IPS-NIHi7 (cell line): ENCODE measurements at regions not wholly inside any gene's neighbourhood (a gene's known extent, or its start where the extent isn't known, plus 50 kb on each side); places are given as distances from the start of the nearest gene placed in this dataset.
A peak's percentile ranks its signal among the peaks of the same experiment; 100 is the strongest.

Source experiments
- DNase-seq: peaks from one replicate; pipeline ENCODE4 v3.0.0; 2012; ENCODE audit warnings: mixed read lengths; ENCODE audit errors: extremely low spot score

GRCh38 chr2:191559569-191559968, 118.4 kb upstream of the NABP1 start:
- DNase-seq = no peak

- no peak for DNase-seq
Measured at GRCh38 chr2:191560411-191560980, 117.4 kb upstream of the NABP1 start.

GRCh38 chr2:191565120-191565519, 112.8 kb upstream of the NABP1 start:
- no peak for DNase-seq

DNA sequence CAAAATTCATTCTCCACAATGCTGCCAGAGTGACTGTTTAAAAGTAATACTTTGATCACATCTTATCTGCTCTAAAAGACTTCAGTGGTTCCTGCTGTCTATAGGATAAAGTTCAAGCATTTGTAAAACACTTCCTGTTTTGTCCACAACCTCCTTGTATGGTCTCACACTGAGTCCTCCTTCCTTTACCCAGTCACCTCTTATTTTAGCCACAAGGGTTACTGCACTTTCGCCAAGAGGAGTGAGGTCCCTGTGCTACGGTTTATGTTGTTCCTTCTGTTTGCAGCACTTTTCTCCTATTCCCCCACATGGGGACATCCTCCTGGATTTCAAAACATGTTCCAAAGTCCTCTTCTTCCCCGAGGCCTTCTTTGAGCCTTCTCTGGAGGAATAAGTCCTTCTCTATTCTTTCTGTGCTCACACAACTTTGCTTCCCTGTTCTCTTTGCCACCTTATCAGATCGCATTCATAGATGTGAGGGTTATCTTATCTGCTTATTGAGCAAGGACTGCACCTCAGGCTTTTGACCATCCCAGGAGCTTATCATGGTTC, 112.2 kb upstream of the NABP1 start:
- DNase-seq = no peak

DNA sequence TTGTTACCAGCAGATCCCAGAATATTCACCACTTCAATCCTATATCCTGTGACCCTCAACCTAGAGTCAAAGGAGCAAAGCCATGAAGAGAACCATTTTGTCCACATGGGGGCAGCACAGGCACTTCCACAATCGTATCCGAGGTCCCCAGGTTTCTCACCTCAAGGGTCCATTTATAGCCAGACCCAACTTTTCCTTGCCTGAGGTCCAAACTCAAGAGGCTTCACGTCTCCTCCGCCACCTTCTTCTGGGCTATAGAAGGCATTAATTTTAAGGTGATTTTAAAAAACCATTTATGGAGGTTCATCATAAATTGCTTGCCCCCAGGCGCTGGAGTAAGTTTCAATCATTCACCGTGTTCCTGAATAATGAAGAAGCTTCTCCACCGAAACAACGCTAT, 111.6 kb upstream of the NABP1 start:
- DNase-seq = peak; percentile 79

DNA sequence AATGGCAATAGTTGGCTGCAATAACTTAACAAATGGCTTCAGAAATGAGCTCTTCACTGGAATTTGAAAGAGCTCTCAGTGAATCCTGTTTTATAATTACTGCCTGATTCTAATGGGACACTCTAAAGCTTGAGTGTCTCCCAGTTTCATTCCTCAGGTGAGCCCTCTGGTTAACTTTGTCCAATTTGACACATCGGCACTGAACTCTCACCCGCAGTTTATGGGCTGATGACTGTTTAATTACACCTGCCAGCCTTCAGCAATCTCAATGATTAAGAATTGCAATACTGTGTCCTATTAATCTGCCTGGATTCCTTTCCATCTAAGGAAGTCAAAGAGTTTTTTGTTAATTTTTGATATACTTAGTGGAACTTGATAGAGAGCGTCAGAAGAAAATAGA, 110.7 kb upstream of the NABP1 start:
- DNase-seq = no peak

DNA sequence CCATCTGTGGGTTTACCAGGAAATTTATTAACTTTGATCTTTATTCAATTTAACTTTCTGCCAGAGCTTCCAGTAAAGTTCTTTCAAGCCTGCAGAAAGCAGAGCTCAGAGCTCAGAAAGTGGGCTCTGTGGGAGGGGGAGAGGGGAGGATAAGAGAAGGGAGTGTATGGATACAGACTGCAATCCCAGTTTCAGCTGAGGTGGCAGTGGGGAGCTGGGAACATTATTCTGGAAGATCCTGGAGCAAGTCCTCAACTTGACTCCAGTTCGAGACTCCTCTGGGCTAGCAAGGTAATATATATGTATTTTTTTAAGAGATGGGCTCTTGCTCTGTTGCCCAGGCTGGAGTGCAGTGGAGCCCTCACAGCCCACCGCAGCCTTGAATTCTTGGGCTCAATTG, 108.9 kb upstream of the NABP1 start:
- peak; percentile 26 for DNase-seq

GRCh38 chr2:191571163-191571769, 106.7 kb upstream of the NABP1 start:
- DNase-seq = peak; percentile 26

DNA sequence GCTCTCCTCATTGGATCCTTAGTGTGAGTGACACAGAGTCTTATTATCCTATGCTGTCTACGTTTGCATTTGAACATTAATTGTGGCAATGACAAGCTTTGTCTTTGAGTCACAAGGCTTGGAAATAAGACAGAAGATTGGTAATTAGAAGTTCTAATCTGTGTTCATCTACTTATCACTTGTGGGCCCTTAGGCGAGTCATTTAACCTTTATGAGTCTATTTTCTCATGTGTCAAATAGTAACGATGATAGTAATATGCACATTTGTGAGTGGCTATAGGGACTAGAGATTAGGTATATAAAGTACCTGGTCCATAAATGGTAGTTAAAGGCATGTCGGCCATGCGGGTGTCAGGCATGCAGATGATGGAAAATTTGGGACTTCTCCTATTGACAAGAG, 105.6 kb upstream of the NABP1 start:
- no peak for DNase-seq

DNA sequence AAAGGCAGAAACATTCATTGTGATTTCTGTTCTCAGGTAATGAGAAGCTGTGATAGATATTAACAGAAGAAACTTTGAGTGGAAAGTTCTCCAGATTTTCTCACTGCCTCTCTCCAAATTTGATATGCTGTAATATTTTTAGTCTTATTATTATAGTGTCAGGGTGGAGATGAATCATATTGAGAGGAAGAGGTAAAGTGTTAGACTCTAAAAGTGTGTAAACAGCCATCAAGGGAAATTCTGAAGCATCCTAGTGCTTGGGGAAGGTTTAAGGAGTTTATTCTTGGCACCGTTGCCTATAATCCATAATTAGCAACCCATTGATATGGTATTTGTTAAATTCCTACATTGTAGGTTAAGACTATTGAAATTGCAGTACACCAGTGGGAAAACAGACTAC, 104.7 kb upstream of the NABP1 start:
- DNase-seq = no peak

GRCh38 chr2:191574232-191574631, 103.7 kb upstream of the NABP1 start:
- DNase-seq = no peak

DNA sequence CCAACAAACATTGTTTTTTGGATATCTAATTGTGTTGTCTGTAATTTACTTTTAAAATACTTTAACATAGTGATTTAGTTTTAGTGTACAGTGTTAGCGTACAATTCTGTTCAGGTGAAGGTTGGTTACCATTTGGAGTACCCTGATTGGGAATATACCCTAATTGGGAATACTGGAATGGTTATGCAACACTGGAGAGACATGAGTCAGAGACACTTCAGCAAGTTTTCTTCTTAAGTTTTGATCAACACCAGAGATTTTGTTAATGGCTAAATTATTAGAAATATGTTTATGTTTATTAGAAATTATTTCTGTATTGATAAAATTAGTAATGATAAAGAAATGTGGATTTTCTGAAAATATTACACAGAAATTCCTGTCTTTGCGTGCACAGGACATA, 100.3 kb upstream of the NABP1 start:
- no peak for DNase-seq

GRCh38 chr2:191578031-191578430, 99.9 kb upstream of the NABP1 start:
- no peak for DNase-seq

DNA sequence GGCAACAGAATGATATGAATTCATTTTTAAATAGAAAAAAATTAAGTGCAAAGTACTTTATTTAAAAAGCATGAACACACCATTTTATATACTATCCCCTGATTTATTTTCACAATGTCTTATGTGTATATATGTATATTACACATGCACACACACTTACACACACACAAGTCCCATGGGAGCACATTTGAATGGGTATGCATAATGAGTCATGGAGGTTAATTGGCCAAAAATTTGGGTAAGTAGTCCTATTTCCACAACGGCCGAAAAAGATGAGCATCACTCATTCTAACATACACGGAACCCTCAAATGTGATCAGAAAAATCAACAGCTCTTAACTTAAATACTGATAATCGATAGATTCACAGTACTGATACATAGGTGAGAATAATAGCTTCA, 97.4 kb upstream of the NABP1 start:
- no peak for DNase-seq

DNA sequence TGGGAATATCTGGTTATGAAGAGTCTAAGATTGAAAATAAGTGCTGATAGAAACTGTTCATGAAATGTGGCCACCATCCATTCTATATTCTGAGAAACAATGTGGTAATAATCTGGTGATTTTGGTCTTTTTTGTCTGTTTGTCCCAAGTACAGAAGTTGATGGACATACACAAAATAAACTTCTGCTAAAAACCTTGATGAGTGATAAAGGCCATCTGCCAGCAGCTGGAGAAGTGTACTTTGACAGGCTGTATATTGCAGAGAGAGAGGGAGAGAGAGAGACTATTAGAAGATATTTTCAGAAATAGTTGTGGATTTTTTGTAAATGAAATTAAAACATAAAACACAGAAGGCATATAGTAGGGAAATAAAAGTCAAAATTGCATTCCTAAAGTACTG, 96.9 kb upstream of the NABP1 start:
- DNase-seq = no peak

DNA sequence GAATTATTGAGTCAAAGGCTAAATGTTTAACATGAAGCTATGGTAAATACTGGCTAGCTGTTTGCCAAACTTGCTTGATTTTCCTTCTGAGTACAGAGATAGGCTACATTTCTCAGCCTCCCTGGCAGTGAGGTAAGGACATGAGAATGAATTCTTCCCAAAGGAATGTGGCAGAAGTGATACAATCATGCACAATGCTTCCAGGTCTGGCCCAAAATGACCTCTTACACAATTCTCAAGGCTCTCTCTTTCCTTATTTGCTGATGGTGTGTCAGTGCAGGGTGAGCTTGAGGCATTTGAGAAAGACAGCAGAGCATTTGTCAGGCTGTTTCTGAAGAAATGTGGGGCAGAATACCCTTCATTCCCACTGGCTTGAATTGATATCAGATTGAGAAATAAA, 95.6 kb upstream of the NABP1 start:
- DNase-seq = no peak

DNA sequence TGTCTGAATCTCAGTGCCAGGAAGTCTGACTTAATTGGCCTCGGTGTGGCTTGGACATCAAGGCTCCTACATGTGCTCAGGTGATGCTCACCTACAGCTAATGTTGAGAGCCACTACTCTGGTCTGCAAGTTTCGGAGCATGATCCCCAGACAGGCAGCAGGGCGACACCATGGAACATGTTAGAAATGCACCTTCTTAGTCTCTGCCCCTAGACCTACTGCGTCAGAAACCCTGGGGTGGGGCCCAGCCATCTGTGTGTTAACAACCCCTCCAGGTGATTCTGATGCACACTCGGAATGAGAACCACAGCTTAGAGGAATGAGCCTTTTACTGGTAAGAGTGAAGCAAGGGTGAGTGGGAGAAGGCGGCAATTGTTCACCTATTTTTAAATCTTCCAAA, 86.9 kb upstream of the NABP1 start:
- no peak for DNase-seq

DNA sequence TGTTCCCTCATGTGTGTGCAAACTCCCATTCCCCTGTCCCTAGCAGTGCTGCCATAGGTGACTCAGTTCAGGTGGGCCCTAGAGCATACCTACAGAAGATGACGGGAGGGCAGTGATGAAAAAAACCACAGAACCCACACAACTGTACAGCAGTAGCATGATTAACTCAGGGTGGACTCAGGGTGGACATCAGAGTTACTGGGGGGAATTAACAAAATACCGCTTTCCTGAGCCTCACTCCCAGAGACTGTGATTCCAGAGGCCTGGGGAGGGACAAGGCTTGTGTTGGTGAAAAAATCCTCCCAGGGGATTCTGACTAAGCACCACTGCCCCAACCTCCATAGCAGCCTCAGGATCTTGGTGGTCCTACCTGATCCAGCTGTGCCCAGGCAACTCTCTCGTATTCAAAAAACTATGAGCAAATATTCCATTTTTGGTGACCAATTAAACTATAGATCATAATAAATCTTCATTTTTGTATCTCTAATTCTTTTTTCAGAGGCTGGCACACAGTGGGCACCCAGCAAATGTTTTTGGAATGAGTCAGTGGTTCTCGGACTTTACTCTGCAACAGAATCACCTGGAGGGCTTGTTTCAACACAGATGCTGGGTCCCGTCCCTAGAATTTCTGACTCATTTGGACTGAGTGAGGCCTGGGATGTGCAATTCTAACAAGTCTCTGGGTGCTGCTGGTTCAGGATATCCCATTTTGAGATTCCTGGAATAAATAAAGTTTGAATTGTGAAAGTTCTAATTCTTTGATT, 84.1 kb upstream of the NABP1 start:
- no peak for DNase-seq

DNA sequence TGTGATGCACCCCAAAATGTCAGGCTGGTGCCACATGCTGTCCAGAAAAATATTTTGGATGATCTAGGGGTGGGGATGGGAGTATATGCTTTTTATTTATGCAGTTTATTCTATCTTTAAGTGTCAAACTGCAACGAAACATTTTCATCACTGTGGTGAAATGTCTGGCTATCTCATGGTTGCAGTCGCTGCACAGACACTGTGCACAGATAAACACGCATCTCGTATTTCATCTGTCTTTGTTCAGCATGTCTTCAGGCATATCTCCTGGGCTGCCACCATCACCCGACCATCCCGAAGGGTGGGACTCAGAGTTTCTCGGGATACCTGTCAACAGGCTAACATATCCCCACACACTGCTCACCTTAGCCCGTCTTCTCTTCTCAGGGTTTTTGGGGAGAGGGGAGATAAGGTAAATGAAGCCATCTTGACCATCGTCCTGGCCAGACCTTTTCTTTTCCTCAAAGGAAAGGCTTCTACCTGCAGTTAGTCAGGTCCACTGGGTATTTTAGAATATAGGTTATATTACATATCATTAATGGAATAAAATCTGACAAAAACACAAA, 80.7 kb upstream of the NABP1 start:
- DNase-seq = no peak

- DNase-seq = no peak
Measured at GRCh38 chr2:191598296-191598695, 79.6 kb upstream of the NABP1 start.

- DNase-seq = no peak
Measured at GRCh38 chr2:191601060-191601459, 76.9 kb upstream of the NABP1 start.

- no peak for DNase-seq
Measured at GRCh38 chr2:191604154-191604553, 73.8 kb upstream of the NABP1 start.

DNA sequence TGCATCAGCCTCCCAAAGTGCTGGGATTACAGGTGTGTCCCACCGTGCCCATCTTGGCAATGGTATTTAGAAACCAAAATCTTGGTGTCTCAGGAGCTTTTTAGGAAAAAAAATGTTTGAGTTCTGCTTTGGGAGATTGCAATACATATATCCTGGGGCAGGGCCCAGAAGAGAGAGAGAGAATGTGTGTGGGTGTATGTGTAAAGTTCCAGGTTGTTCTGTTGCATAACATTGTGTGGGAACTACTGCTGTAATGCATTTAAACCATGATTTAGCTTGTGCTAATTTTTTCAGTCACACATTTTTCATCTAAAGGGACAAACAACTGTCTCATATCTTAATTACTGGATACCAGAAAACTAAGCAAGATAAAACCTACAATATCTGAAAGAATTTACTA, 70.8 kb upstream of the NABP1 start:
- no peak for DNase-seq
